D721Med (cell line): ENCODE measurements at regions not wholly inside any gene's neighbourhood (a gene's known extent, or its start where the extent isn't known, plus 50 kb on each side); places are given as distances from the start of the nearest gene placed in this dataset.

Source experiments
- DNase-seq: peaks from one replicate; pipeline ENCODE4 v3.0.0; 2011; ENCODE audit warnings: low spot score; ENCODE audit not compliant: insufficient read length
- FAIRE-seq: peaks from 2 replicates; lab custom pipeline; 2011; peaks lifted over from hg19 to GRCh38; lab: Jason Lieb, UNC
- TF ChIP-seq, protein P1 (sequence below): IDR thresholded peaks from 2 replicates; pipeline ENCODE4 v1.5.1; 2012; ENCODE audit warnings: mild to moderate bottlenecking, control low read depth; ENCODE audit not compliant: insufficient read depth; ENCODE audit errors: missing control alignments

DNA sequence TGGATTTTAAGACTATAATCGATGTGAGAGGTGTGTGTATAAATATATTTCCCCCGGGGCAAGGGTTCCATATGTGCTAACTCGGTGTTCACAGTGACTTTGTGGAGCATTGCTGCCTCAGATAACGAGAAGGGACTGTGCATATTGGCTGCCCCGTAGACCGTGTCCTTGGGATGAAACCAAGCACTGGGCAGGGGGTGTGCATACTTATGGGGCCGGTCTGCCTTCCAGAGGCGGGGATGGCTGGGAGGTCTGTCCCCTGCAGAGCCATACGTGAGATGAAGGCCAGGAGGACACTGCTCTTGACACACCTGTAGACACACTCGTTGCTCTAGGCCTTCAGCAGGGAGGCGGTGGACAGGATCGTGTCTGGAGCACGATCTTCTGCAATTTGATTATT is 56.0 kb upstream of the ZNF354A start:
- FAIRE-seq = no peak
- TF ChIP-seq, protein P1, sequence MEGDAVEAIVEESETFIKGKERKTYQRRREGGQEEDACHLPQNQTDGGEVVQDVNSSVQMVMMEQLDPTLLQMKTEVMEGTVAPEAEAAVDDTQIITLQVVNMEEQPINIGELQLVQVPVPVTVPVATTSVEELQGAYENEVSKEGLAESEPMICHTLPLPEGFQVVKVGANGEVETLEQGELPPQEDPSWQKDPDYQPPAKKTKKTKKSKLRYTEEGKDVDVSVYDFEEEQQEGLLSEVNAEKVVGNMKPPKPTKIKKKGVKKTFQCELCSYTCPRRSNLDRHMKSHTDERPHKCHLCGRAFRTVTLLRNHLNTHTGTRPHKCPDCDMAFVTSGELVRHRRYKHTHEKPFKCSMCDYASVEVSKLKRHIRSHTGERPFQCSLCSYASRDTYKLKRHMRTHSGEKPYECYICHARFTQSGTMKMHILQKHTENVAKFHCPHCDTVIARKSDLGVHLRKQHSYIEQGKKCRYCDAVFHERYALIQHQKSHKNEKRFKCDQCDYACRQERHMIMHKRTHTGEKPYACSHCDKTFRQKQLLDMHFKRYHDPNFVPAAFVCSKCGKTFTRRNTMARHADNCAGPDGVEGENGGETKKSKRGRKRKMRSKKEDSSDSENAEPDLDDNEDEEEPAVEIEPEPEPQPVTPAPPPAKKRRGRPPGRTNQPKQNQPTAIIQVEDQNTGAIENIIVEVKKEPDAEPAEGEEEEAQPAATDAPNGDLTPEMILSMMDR = no peak
- no peak for DNase-seq

DNA sequence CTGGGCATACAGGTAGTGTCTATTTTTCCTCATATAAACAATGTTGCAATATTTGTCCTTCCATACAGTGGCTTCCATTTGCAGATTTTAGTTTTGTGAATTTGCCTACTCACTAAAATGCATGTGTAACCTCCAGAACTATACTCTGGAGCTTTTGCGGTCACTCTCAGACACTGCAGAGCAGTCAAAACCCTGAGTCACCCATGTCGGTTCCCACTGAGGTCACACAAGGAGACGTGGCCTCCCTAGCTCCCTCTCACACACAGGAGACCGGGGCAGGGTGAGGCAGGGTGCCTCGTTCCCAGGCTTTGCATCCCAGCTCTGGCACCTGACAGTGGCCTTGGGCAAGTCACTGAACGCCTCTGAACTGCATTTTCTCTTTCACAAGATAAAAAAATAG is 55.5 kb upstream of the ZNF354A start:
- TF ChIP-seq, protein P1 = no peak
- FAIRE-seq (no peak), DNase-seq (no peak)

DNA sequence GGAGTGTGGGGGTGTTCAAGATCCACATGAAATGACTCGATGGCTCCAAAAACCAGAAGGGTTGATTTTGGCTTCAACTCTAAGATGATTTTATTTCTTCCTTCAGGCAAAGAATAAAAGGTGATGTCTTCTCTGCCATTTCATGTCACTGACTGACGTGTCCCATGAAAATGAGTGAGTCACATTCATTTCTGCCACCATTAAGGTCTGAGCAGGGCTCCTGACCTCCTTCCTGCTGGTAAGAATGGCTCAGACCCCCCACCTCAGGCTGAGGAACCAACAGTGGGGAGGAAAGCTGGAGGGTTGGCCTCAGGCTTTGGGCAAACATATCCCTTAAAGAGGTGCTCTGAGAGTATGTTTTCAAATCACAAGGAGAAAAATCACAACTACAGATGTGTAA is 53.9 kb upstream of the ZNF354A start:
- FAIRE-seq (no peak), DNase-seq (no peak)
- TF ChIP-seq, protein P1 = no peak

DNA sequence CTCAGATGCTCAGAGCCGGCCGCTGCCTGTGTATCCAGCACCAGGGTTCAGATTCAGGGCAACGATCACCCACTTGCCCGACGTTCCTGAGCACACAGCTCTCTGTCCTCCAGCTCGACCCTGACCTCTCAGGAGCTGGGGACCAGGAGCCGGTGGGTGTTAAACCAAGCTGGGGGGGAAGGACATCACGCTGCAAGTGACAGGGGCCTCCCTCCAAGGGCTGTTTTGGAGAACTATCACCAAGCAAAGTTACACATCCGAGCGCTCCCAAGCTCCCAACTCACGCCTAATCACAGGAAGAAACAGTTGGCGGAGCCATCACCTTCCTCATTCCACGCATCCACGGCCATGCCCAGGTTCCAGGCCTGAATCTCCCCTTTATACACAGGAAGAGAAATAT is 51.5 kb upstream of the ZNF354A start:
- FAIRE-seq = no peak
- TF ChIP-seq, protein P1 = no peak
- no peak for DNase-seq

DNA sequence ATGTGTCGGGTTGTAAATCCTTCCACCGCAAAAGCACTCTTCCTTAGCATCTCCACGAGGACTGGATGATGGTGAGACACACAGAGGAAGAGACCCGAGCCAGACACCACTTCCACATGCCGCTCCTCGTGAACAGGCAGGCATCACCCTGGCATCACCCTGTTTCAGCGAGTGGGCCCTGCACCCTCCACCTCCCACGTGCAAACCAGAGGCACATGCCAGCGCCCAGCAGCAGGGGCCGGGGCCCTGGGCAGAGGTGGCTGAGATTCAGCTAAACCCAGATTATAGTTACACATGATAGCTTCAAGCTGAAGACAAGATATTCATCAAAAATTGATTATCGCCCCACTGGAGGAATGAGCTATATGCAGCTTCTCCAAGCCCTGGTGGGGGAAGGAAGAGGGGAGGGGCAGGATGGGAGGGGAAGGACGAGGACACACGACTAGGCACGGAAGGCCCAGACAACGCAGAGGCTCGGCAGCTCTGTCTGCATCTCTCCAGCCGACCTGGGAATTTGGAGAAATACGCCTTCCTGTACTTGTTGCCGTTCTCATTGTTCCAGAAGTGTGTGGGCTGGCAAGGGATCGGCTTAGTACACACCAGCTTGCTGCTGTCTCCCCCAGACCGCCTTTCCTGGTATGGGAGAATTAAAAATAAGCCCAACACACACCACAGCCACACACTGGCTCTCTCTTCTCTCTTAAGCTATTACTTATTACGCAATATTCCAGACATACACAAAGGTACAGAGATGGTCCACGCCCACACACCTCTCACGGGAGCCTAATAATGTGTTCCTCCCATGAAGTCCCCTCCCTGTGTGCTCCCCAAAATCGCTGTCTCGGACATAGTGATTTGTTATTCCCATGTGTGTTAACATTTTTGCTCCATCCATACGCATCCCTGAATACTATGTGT is 50.4 kb upstream of the ZNF354A start:
- DNase-seq (no peak), FAIRE-seq (no peak)
- TF ChIP-seq, protein P1 = no peak
